Mesendoderm (in vitro differentiated cells): ENCODE measurements at regions not wholly inside any gene's neighbourhood (a gene's known extent, or its start where the extent isn't known, plus 50 kb on each side); places are given as distances from the start of the nearest gene placed in this dataset.

Experiments used
- DNase-seq: peaks from one replicate; pipeline ENCODE4 v3.0.0; 2013
- H2AK5ac ChIP-seq: 2 replicates; pipeline ENCODE4 v1.6.1; 2013; ENCODE audit warnings: low read length, inconsistent platforms
- H2BK120ac ChIP-seq: 2 replicates; pipeline ENCODE4 v1.6.1; 2013; ENCODE audit warnings: low read depth, mild to moderate bottlenecking, low read length, moderate library complexity, mixed read lengths
- H2BK15ac ChIP-seq: replicated peaks from 2 replicates; pipeline ENCODE4 v1.6.1; 2013; ENCODE audit warnings: low read depth, mild to moderate bottlenecking, moderate library complexity
- H2BK5ac ChIP-seq: 2 replicates; pipeline ENCODE4 v1.6.1; 2013; ENCODE audit warnings: low read length, inconsistent platforms
- H3K18ac ChIP-seq: 2 replicates; pipeline ENCODE4 v1.6.1; 2013; ENCODE audit warnings: mild to moderate bottlenecking, low read length, mixed read lengths
- H3K23ac ChIP-seq: one replicate; pipeline ENCODE4 v1.6.1; 2013; ENCODE audit warnings: low read length
- H3K27ac ChIP-seq: 2 replicates; pipeline ENCODE4 v1.5.1; 2013; ENCODE audit warnings: low read depth, mild to moderate bottlenecking, inconsistent platforms, low read length, moderate library complexity
- H3K27me3 ChIP-seq: 2 replicates; pipeline ENCODE4 v1.6.1; 2013; ENCODE audit warnings: low read length, control low read depth, mild to moderate bottlenecking, inconsistent platforms; ENCODE audit not compliant: insufficient read depth, poor library complexity
- H3K36me3 ChIP-seq: 2 replicates; pipeline ENCODE4 v1.6.1; 2013; ENCODE audit warnings: low read length, inconsistent platforms; ENCODE audit not compliant: control insufficient read depth, insufficient read depth
- H3K4ac ChIP-seq: one replicate; pipeline ENCODE4 v1.6.1; 2013; ENCODE audit warnings: low read depth, mild to moderate bottlenecking, low read length, moderate library complexity
- H3K4me1 ChIP-seq: 2 replicates; pipeline ENCODE4 v1.6.1; 2013; ENCODE audit warnings: low read depth, low read length, inconsistent platforms; ENCODE audit not compliant: control insufficient read depth
- H3K4me2 ChIP-seq: 2 replicates; pipeline ENCODE4 v1.6.1; 2013; ENCODE audit warnings: low read length
- H3K4me3 ChIP-seq: 2 replicates; pipeline ENCODE4 v1.5.1; 2013; ENCODE audit warnings: mild to moderate bottlenecking, low read length
- H3K56ac ChIP-seq: one replicate; pipeline ENCODE4 v1.6.1; 2013; ENCODE audit warnings: low read length
- H3K79me1 ChIP-seq: 2 replicates; pipeline ENCODE4 v1.6.1; 2013; ENCODE audit warnings: low read length, inconsistent platforms
- H3K79me2 ChIP-seq: 2 replicates; pipeline ENCODE4 v1.6.1; 2013; ENCODE audit warnings: mild to moderate bottlenecking, low read length; ENCODE audit not compliant: control insufficient read depth, insufficient read depth
- H3K9ac ChIP-seq: 2 replicates; pipeline ENCODE4 v1.6.1; 2013; ENCODE audit warnings: low read length, inconsistent platforms
- H4K5ac ChIP-seq: one replicate; pipeline ENCODE4 v1.6.1; 2013; ENCODE audit warnings: low read length
- H4K8ac ChIP-seq: one replicate; pipeline ENCODE4 v1.6.1; 2013; ENCODE audit warnings: low read depth, mild to moderate bottlenecking, control low read depth, low read length, moderate library complexity
- WGBS: extraction: QIAGEN DNeasy Blood & Tissue Kit; methylation state at CpG from one replicate; pipeline ENCODE4 v1.1.7; 2013; ENCODE audit warnings: low lambda C conversion rate, missing lambda C conversion rate; ENCODE audit not compliant: insufficient coverage; ENCODE audit errors: extremely low coverage; 5-methylcytosine and 5-hydroxymethylcytosine counted together

DNA sequence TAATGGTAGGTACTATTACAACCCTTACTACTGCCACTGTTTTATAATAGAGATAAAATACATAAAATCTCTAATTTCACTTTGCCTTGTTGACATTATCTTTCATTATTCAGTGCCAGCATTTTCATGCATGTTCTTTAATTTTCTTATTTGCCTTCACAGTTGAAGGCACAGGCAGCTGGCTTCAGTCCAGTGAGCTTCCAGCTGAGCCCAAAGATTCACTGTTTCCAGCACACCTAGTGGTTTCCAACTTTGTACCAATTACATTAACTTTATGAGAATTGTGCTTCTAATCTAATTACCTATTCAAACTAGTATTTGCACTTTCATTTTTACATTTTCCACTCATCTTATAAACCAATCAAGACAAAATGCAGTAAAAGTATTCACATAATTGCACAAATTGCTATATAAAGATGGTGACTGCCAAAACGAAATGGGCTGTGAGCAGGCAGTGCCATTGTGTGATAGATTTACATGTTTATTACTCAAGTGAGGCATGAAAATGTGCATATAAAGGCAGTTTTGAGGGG, 228.3 kb downstream of the MFSD1 start:
- no peak overlapping the region for H3K18ac ChIP-seq
- H3K27me3 ChIP-seq = no peaks in the 10 kb centered on the region
- H3K36me3 ChIP-seq = no peaks in the 10 kb centered on the region
- H3K4ac ChIP-seq = no peak overlapping the region
- no peak overlapping the region for H3K9ac ChIP-seq
- no peak overlapping the region for H2BK5ac ChIP-seq
- no peaks in the 10 kb centered on the region for H3K79me1 ChIP-seq
- H3K56ac ChIP-seq = no peak overlapping the region
- H3K23ac ChIP-seq = no peak overlapping the region
- H3K79me2 ChIP-seq = no peaks in the 10 kb centered on the region
- H3K27ac ChIP-seq = no peak overlapping the region
- H2BK120ac ChIP-seq = no peak overlapping the region
- no peak overlapping the region for H4K5ac ChIP-seq
- no peak overlapping the region for H2AK5ac ChIP-seq
- whole genome bisulfite sequencing = no CpG with 5 or more reads among the region's 1 CpG
- no peak for DNase-seq
- no peak overlapping the region for H4K8ac ChIP-seq
- H3K4me3 ChIP-seq = no peak overlapping the region
- H3K4me2 ChIP-seq = no peak overlapping the region
- no peak overlapping the region for H2BK15ac ChIP-seq
- no peaks in the 10 kb centered on the region for H3K4me1 ChIP-seq

GRCh38 chr3:159030886-159031679, 229.2 kb downstream of the MFSD1 start:
- no peaks in the 10 kb centered on the region for H3K27me3 ChIP-seq
- H3K36me3 ChIP-seq = no peaks in the 10 kb centered on the region
- H2AK5ac ChIP-seq = no peak overlapping the region
- 100% methylated on average over 1 of the region's 6 CpGs for WGBS
- no peak overlapping the region for H3K4ac ChIP-seq
- H3K18ac ChIP-seq = no peak overlapping the region
- H3K9ac ChIP-seq = no peak overlapping the region
- H3K23ac ChIP-seq = no peak overlapping the region
- H2BK15ac ChIP-seq = no peak overlapping the region
- no peak overlapping the region for H3K27ac ChIP-seq
- H2BK120ac ChIP-seq = no peak overlapping the region
- no peak overlapping the region for H3K56ac ChIP-seq
- no peaks in the 10 kb centered on the region for H3K79me1 ChIP-seq
- no peak overlapping the region for H4K8ac ChIP-seq
- H4K5ac ChIP-seq = no peak overlapping the region
- no peaks in the 10 kb centered on the region for H3K79me2 ChIP-seq
- DNase-seq = no peak
- no peak overlapping the region for H3K4me3 ChIP-seq
- no peak overlapping the region for H2BK5ac ChIP-seq
- H3K4me2 ChIP-seq = no peak overlapping the region
- no peaks in the 10 kb centered on the region for H3K4me1 ChIP-seq

DNA sequence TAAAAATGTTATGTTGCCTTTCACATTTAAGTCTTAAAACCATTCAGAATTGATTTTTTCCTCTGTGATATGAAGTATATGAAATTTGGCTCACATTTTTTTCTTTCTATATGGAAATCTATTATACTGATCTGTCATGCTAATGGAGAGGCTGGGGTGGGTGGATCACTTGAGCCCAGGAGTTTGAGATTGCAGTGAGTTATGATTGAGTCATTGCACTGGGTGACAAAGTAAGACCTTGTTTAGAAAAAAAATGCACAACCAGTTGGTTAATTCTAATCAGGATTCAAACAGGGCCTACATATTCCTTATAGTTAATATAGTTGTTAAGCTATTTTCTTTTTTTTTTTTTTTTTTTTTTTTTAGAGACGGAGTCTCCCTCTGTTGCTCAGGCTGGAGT, 230.5 kb downstream of the MFSD1 start:
- Histone ChIP-seq H3K18ac (no peak overlapping the region), H3K4me2 (no peak overlapping the region), H2BK120ac (no peak overlapping the region), H3K4me3 (no peak overlapping the region), H2BK15ac (no peak overlapping the region), H3K4me1 (no peaks in the 10 kb centered on the region), H3K56ac (no peak overlapping the region), H4K8ac (no peak overlapping the region), H3K27ac (no peak overlapping the region), H3K36me3 (no peaks in the 10 kb centered on the region), H3K4ac (no peak overlapping the region), H3K79me2 (no peaks in the 10 kb centered on the region), H3K9ac (no peak overlapping the region), H4K5ac (no peak overlapping the region), H2AK5ac (no peak overlapping the region), H3K23ac (no peak overlapping the region), H3K27me3 (no peaks in the 10 kb centered on the region), H2BK5ac (no peak overlapping the region), H3K79me1 (no peaks in the 10 kb centered on the region)
- DNase-seq = no peak
- WGBS = no CpG with 5 or more reads among the region's 1 CpG

DNA sequence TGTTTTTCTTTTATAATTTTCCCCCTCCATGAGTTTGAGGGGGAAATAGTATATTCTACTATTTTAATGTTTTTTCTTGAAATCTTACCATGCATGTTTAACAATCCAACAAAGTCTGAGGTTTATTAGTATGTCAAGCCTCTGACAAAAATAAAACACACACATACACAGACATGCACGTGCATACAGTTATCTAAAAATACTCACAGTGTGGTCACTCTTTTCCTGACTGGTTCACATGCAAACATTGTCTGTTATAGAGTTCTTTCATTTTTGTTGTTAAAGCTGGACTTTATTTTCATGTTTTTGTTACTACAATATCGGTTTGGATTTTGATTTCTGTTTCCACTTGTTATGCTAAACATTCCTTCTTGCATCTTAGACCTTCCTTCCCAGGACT, 236.6 kb downstream of the MFSD1 start:
- H3K4ac ChIP-seq = no peak overlapping the region
- no peak overlapping the region for H4K5ac ChIP-seq
- DNase-seq = no peak
- H3K4me3 ChIP-seq = no peak overlapping the region
- WGBS = no CpG with 5 or more reads among the region's 2 CpGs
- no peak overlapping the region for H2BK15ac ChIP-seq
- H3K23ac ChIP-seq = no peak overlapping the region
- H3K27ac ChIP-seq = no peak overlapping the region
- no peaks in the 10 kb centered on the region for H3K36me3 ChIP-seq
- H3K18ac ChIP-seq = no peak overlapping the region
- H3K56ac ChIP-seq = no peak overlapping the region
- H2BK5ac ChIP-seq = no peak overlapping the region
- H3K4me2 ChIP-seq = no peak overlapping the region
- H3K79me1 ChIP-seq = no peaks in the 10 kb centered on the region
- H4K8ac ChIP-seq = no peak overlapping the region
- H2AK5ac ChIP-seq = no peak overlapping the region
- no peaks in the 10 kb centered on the region for H3K79me2 ChIP-seq
- H3K4me1 ChIP-seq = no peaks in the 10 kb centered on the region
- H3K9ac ChIP-seq = no peak overlapping the region
- no peaks in the 10 kb centered on the region for H3K27me3 ChIP-seq
- H2BK120ac ChIP-seq = no peak overlapping the region

DNA sequence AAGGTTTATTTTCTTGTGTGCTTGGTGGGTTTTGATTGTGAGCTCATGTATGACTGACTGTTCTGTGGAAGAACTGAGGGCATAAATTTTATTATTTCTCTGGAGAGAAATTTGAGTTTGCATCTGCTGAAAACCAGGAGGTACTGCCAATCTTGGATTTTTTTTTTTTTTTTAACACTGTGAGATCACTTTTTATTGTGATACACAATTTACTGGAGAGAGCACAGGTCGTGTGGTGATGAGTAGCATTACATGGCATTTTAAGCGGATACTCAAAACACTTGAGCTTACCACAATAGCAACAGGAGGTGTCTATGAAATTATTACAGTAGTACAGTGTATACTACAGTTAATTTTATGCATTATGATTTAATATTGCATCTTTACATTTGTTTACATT, 237.4 kb downstream of the MFSD1 start:
- Histone ChIP-seq H4K5ac (no peak overlapping the region), H4K8ac (no peak overlapping the region), H3K4me1 (no peaks in the 10 kb centered on the region), H2AK5ac (no peak overlapping the region), H3K36me3 (no peaks in the 10 kb centered on the region), H3K4ac (no peak overlapping the region), H2BK5ac (no peak overlapping the region), H3K79me1 (no peaks in the 10 kb centered on the region), H2BK15ac (no peak overlapping the region), H3K18ac (no peak overlapping the region), H3K79me2 (no peaks in the 10 kb centered on the region), H3K27me3 (no peaks in the 10 kb centered on the region), H3K56ac (no peak overlapping the region), H3K23ac (no peak overlapping the region), H3K27ac (no peak overlapping the region), H3K4me3 (no peak overlapping the region), H3K9ac (no peak overlapping the region), H2BK120ac (no peak overlapping the region), H3K4me2 (no peak overlapping the region)
- no peak for DNase-seq
- WGBS = no CpG with 5 or more reads among the region's 2 CpGs
